Skeletal muscle satellite cell (primary cell): ENCODE measurements at regions not wholly inside any gene's neighbourhood (a gene's known extent, or its start where the extent isn't known, plus 50 kb on each side); places are given as distances from the start of the nearest gene placed in this dataset.

ENCODE experiments used
- H3K27me3 ChIP-seq: 2 replicates; pipeline ENCODE4 v1.7.0; 2013; ENCODE audit warnings: low read length; ENCODE audit not compliant: control insufficient read depth, insufficient read depth
- H3K36me3 ChIP-seq: 2 replicates; pipeline ENCODE4 v1.7.0; 2013; ENCODE audit warnings: mild to moderate bottlenecking, control low read depth, low read length; ENCODE audit not compliant: insufficient read depth
- H3K4me1 ChIP-seq: 2 replicates; pipeline ENCODE4 v1.7.0; 2013; ENCODE audit warnings: low read length; ENCODE audit not compliant: control insufficient read depth, insufficient read depth
- H3K4me2 ChIP-seq: 2 replicates; pipeline ENCODE4 v1.7.0; 2013; ENCODE audit warnings: mild to moderate bottlenecking, low read length
- H3K4me3 ChIP-seq: 2 replicates; pipeline ENCODE4 v1.7.0; 2013; ENCODE audit warnings: low read length
- H3K9ac ChIP-seq: 2 replicates; pipeline ENCODE4 v1.7.0; 2013; ENCODE audit warnings: mild to moderate bottlenecking, low read depth, low read length, moderate library complexity
- H3K9me3 ChIP-seq: replicated peaks from 2 replicates; pipeline ENCODE4 v1.7.0; 2013; ENCODE audit warnings: mild to moderate bottlenecking, control low read depth, low read length

- Histone ChIP-seq H3K4me1 (no peaks in the 10 kb centered on the region), H3K36me3 (no peaks in the 10 kb centered on the region), H3K4me2 (no peak overlapping the region), H3K4me3 (no peak overlapping the region), H3K27me3 (peaks cover 55% of the 10 kb centered on the region), H3K9me3 (no peaks in the 10 kb centered on the region), H3K9ac (no peak overlapping the region)
Observed at GRCh38 chr11:20311444-20311843, 52.1 kb upstream of the HTATIP2 start.

DNA sequence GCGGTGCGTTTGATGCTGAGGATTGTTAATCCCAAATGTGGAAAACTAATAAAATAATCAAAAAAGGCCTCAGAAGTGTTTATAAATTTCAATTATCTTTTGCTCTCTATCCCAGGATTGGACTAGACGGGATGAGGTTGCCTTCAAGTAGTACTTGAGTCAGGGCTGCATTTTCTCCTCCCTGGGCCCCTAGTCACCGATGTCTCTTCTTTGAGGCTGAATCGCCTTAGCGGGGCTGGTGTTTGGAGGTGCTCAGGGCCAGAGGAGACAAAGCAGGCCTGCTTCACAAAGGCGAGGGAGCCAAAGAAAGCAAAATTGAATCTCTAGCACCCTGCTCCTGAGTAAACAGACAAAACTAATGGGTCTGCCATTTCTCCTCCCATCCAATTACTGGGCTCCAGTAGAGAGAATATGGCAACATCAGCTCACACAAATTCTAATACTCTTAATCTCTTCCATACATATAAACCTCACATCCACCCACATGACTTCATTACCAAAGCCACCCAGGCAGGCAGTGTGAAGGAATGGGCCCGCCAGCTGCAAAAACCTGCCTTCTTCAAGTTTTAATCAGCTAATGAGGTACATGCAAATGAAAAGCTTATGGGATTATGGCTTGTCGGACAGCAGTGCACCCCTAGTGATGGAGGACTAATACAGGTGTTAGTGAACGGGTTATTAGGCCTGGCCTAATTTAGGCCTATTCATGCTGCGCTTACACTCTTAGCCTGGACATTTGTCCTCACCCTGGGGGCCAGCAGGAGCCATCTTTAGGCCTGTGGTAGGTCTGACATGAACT is 52.7 kb upstream of the HTATIP2 start:
- Histone ChIP-seq H3K9me3 (no peaks in the 10 kb centered on the region), H3K27me3 (peaks cover 58% of the 10 kb centered on the region), H3K4me3 (no peak overlapping the region)

GRCh38 chr11:20310137-20310536 is 53.4 kb upstream of the HTATIP2 start:
- no peaks in the 10 kb centered on the region for H3K4me1 ChIP-seq
- no peaks in the 10 kb centered on the region for H3K9me3 ChIP-seq
- H3K4me3 ChIP-seq: no peak overlapping the region
- no peak overlapping the region for H3K9ac ChIP-seq
- peaks cover 61% of the 10 kb centered on the region for H3K27me3 ChIP-seq
- no peak overlapping the region for H3K4me2 ChIP-seq
- no peaks in the 10 kb centered on the region for H3K36me3 ChIP-seq

More for the DNA sequence above, 52.7 kb upstream of the HTATIP2 start:
- Histone ChIP-seq H3K36me3 (no peaks in the 10 kb centered on the region), H3K4me1 (no peaks in the 10 kb centered on the region), H3K9ac (no peak overlapping the region), H3K4me2 (no peak overlapping the region)

GRCh38 chr11:20309231-20310025 is 54.1 kb upstream of the HTATIP2 start:
- peaks cover 62% of the 10 kb centered on the region for H3K27me3 ChIP-seq
- H3K9me3 ChIP-seq: no peaks in the 10 kb centered on the region
- H3K9ac ChIP-seq: no peak overlapping the region
- H3K4me2 ChIP-seq: no peak overlapping the region
- no peak overlapping the region for H3K4me3 ChIP-seq
- no peaks in the 10 kb centered on the region for H3K36me3 ChIP-seq
- H3K4me1 ChIP-seq: no peaks in the 10 kb centered on the region

GRCh38 chr11:20308601-20309000 is 54.9 kb upstream of the HTATIP2 start:
- H3K9me3 ChIP-seq: no peaks in the 10 kb centered on the region

GRCh38 chr11:20303391-20303965 is 60.0 kb upstream of the HTATIP2 start:
- no peak overlapping the region for H3K4me3 ChIP-seq
- no peak overlapping the region for H3K4me2 ChIP-seq
- no peak overlapping the region for H3K9ac ChIP-seq
- H3K27me3 ChIP-seq: peaks cover 69% of the 10 kb centered on the region
- no peaks in the 10 kb centered on the region for H3K9me3 ChIP-seq
- H3K4me1 ChIP-seq: no peaks in the 10 kb centered on the region
- H3K36me3 ChIP-seq: no peaks in the 10 kb centered on the region

More at GRCh38 chr11:20308601-20309000, 54.9 kb upstream of the HTATIP2 start:
- peaks cover 68% of the 10 kb centered on the region for H3K27me3 ChIP-seq
- H3K4me3 ChIP-seq: no peak overlapping the region
- no peak overlapping the region for H3K4me2 ChIP-seq
- H3K4me1 ChIP-seq: no peaks in the 10 kb centered on the region
- H3K9ac ChIP-seq: no peak overlapping the region
- H3K36me3 ChIP-seq: no peaks in the 10 kb centered on the region

DNA sequence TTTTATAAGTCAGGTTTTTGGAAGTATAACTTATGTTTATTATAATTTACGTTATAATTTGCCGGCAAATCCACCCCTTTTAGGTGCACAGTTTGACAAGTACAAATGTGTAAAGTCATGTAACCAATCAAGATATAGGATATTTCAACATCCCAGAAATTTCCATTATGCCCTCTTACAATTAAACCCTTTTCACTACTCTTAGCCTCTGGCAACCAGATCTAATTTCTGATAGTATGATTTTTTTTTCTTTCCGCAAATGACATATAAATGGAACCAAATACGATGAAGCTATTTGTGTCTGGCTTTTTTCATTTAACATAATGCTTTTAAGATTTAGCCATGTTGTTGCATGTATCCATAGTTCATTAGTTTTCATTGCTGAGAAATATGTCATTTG is 69.5 kb upstream of the HTATIP2 start:
- Histone ChIP-seq H3K9ac (no peak overlapping the region), H3K4me3 (no peak overlapping the region), H3K4me2 (no peak overlapping the region), H3K4me1 (no peaks in the 10 kb centered on the region), H3K9me3 (no peaks in the 10 kb centered on the region), H3K36me3 (no peaks in the 10 kb centered on the region), H3K27me3 (peaks cover 31% of the 10 kb centered on the region)

- Histone ChIP-seq H3K27me3 (peaks cover 34% of the 10 kb centered on the region), H3K9me3 (no peaks in the 10 kb centered on the region), H3K36me3 (no peaks in the 10 kb centered on the region), H3K4me1 (no peaks in the 10 kb centered on the region), H3K9ac (no peak overlapping the region), H3K4me3 (no peak overlapping the region), H3K4me2 (no peak overlapping the region)
Observed at GRCh38 chr11:20293531-20293930, 70.0 kb upstream of the HTATIP2 start.

DNA sequence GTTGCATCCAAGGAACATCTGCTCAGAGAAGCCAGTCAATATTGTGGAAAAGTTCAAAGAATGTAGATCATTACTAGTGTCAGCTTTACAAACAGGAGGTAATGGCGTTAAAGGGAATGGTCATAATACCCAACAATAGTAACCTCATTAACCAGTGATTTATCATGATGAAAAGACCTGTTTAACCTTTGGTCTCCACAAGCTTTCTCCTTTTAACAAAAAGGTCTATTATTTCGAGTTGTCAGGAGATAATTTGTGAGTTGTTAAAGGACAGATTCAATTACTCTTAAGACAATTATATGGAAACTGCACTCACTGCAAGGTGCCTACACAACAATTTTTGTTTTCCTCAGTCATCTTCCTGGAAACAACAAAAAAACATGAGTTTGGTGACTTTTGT is 73.8 kb upstream of the HTATIP2 start:
- Histone ChIP-seq H3K4me3 (no peak overlapping the region), H3K27me3 (peaks cover 40% of the 10 kb centered on the region), H3K9ac (no peak overlapping the region), H3K9me3 (no peaks in the 10 kb centered on the region), H3K36me3 (no peaks in the 10 kb centered on the region), H3K4me2 (no peak overlapping the region), H3K4me1 (no peaks in the 10 kb centered on the region)

- Histone ChIP-seq H3K9ac (no peak overlapping the region), H3K27me3 (peaks cover 53% of the 10 kb centered on the region), H3K36me3 (no peaks in the 10 kb centered on the region), H3K4me2 (no peak overlapping the region), H3K4me1 (no peaks in the 10 kb centered on the region), H3K9me3 (no peaks in the 10 kb centered on the region), H3K4me3 (no peak overlapping the region)
Observed at GRCh38 chr11:20283475-20283874, 80.0 kb upstream of the HTATIP2 start.

DNA sequence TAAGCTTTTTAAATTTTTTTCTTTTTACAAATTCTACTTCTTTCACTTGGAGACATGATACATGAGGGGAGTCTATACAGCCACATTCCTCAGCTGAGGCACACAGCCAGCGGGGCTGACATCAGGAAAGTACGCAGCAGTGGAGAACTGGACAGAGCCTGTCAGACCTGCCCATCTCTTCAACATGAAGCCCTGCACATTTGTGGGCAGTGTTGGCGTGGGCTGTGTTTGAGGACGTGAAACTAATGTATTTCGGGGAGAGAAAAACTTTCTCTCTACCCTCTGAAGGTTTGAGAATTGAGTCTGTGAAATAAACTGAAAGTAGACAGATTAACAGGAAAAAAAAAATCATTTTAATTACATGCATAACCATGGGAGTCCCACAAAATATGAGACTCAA is 84.8 kb upstream of the HTATIP2 start:
- Histone ChIP-seq H3K9ac (no peak overlapping the region), H3K4me1 (no peaks in the 10 kb centered on the region)

More for the DNA sequence above, 84.8 kb upstream of the HTATIP2 start:
- H3K27me3 ChIP-seq: peaks cover 76% of the 10 kb centered on the region
- no peak overlapping the region for H3K4me3 ChIP-seq
- H3K4me2 ChIP-seq: no peak overlapping the region
- no peaks in the 10 kb centered on the region for H3K36me3 ChIP-seq
- H3K9me3 ChIP-seq: no peaks in the 10 kb centered on the region
